HS-5 (cell line): ENCODE measurements at regions not wholly inside any gene's neighbourhood (a gene's known extent, or its start where the extent isn't known, plus 50 kb on each side); places are given as distances from the start of the nearest gene placed in this dataset.
A peak's percentile ranks its signal among the peaks of the same experiment; 100 is the strongest.
"Not testable (repeated sequence)": the region's sequence is repeated elsewhere in the genome, so short reads cannot be mapped to it uniquely, and the experiment has no call there.

Experiments used
- DNase-seq: peaks from one replicate; pipeline ENCODE4 v3.0.0-alpha.2; 2012; ENCODE audit warnings: low read depth

DNA sequence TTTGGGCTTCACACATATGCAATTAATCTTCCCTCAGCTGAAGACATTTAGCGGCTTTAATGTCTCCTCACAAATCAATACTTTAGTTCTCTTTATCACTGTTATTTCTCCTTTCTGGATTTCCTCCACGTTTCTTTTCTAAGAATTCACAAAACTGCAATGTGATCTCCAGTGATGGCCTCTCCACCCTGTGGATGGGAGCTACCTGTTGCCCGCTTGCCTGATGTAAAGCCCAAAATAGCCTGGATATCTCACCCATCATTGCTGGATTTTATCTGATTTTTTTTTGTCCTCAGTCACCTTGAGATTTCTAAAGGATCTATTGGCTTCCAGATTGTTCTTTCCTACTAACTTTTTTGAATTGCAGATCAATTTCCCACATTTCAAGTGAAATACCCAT lies 129.3 kb upstream of the FAM241A start:
- DNase-seq: no peak

DNA sequence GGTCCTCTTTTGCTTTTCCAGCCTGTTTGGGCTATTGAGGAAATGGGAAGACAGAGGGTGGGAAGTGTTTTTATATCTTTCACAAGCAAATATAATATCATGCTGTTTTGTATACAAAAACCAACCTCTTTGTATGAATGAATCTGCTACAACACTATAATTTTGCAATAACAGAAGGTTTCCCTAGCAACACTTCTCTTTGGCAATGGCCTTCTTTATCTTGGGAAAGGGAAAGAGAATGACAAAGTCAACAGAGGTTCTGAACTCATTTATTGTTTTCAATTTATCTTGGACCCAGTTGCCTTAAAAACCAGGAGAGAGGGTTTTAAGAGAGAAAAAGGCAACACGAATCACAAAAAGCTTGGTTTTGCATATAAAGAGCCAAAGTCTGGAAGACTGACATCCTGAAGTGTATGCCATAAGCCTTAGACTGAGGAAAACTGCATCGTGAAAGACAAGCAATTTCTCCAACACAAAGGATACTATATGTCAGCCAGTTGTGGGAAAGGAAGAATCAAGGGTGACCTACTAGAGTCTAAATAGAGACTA lies 121.8 kb upstream of the FAM241A start:
- DNase-seq: no peak

DNA sequence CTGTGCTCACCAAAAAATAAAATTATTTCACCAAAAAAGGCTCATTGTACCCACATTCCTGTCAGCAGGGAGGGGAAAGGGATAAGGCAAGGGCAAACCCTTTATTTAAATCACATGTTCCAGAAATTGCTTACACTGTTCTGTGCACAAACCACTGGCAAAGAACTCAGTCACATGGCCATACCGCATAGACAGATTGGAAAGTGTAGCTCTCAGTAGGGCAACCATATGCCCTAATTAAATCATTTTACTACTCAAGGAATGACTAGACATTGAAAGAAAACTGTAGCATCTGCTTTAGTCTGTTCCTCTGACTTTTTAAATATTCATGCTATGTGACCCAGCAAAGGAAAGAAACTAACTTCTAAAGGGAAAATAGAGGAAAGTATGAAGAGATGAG lies 119.2 kb upstream of the FAM241A start:
- no peak for DNase-seq

DNA sequence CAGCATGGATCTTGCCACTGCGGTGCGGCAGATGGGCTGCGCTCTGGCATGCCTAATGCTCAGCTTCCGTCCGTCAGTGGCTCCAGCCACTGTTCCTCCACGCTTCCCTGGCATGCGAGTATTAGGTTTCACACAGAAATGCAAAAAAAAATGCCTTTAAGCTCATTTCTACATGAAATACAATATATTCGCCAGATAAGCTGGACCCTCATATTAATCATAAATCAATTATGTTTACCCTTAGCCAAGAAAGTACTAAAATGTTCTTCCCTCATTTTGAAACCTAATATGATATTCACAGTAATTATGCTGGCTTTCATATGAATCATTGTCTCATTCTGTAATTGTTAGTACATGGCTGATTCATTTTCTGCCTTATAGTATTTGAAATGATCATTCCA lies 115.5 kb upstream of the FAM241A start:
- peak; percentile 19 for DNase-seq

DNA sequence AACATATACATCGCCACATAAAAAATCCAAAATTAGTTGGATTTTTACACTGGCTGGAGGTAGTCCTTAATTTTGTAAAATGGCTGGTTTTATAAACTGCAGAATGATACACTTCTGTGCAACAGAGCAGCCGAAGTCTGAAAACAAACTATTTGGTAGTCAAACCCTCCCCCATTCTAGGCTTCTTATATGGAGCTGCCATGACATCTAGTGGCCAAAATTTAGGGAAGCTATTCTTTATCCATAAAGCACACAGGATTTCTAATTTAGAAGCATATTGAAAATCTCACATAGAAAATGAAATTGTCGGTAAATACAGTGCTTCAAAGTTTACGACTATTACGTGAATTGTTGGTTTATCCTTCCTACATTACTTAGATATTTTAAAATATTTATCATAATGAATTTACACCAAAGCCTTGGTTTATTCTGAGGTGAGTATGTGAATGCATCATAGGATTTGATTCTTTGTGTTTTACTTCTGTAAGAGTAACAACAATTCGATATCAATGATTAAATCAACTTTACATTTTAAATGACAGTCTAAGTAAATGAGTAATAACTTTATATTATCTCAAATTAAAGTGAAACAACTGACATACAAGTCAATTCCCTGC lies 113.4 kb upstream of the FAM241A start:
- DNase-seq: peak; percentile 36

DNA sequence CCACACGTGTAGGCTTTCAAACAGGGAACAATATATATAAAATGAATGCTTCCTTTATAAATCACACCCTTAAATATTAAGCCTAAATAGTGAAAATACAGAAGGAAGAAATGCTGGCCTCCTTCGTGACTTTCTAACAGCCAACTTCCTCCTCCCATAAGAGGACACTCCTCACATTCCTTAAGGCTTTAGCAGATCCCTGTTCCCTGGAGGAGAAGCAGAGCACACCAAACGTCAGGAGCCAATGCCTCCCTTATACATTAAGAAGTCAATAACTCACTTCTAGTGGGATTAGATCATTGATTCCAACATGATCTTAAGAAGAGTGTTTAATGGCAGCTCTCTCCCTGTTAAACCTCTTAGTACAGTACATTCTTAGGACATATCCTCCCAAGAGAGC lies 108.4 kb upstream of the FAM241A start:
- no peak for DNase-seq

DNA sequence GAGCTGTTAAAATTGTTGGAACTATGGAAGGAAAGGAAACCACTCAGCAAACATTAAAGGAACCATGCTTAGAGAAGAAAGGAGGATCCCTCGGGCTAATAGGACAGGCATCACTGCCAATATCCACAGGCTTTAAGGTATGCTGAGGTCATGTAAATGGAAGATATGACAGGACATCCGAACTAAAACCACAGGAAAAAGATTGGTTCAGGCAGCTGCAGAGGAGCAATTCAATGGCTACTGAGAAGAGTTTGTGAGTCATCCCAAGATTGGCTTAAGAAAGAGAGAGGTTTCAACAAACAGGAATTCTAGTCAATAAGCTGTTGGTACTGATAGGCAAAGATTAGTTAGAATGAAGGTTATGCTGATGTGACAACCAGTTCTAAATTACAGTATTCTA lies 106.4 kb upstream of the FAM241A start:
- peak; percentile 49 for DNase-seq

DNA sequence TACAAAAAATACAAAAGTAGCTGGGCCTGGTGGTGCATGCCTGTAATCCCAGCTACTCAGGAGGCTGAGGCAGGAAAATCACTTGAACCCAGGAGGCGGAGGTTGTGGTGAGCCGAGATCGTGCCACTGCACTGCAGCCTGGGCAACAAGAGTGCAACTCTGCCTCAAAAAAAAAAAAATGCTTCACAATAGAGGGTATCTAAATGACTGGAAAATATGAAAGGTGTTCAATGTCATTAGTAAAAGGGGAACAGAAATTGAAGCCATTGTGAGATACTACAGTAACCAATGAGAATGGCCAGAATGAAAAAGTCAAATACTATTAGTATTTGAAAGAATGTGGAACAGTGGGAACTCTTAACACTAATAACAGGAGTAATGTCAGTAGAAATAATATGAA lies 96.1 kb upstream of the FAM241A start:
- not testable (repeated sequence) for DNase-seq

DNA sequence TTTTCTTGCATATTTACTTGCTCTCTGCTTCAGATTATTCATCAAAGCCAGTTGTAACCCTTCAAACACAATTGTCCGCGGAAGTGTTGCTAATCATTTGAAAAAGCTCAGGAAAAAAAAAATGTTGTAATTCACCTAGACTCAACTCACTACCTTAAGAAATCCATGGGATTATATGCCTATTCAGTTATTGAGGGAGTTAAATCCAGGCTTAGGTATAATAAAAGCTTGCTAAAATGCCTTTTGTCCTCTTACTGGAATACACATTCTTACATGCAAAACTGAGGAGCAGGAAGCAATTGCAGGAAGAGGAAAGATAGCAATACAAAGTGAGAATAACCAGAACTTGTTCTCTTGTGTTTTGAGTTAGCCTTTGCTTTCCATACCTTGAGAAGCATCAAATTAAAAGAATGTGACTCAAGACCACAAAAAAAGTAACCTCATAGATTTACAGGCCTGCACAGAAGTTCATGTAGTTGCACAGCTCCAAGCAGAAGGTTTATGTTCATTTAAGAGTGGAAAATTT lies 91.4 kb upstream of the FAM241A start:
- DNase-seq: no peak

DNA sequence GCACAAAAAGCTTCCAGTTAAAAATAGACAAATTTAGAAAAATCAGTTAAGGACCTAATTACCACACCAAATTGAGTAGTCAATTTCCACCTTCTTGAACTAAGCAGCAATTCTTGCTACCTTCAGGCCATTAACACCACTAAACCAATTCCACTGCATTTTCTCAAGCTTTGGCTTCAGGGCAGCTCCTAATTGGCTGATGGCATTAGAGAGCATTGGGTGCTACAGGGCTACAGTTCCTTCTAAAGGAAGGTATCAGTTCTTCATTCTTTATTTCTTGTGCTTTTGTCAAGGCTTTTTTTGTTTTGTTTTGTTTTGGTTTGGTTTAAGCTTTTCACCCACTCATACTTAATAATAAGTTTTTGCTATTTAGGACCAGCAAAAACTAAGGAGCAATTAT lies 90.2 kb upstream of the FAM241A start:
- no peak for DNase-seq

DNA sequence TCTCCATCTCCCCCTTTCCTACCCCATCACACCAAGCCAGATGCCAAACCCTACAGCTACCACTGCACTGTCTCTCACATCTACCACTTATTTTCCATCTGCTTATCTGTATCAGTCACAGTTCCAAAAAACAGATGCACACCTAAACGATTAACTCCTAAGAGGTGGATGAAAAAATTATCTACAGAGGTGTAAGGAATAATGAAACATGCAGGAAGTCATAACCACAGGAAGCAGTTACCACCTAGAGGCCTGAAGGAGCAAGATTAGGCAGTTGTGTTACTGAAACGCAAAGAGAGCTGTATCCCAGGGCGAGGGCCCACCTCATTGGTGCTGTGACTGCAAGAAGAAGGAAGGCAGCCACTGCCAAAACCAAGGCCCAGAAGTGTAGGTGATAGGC lies 87.8 kb upstream of the FAM241A start:
- DNase-seq: no peak

DNA sequence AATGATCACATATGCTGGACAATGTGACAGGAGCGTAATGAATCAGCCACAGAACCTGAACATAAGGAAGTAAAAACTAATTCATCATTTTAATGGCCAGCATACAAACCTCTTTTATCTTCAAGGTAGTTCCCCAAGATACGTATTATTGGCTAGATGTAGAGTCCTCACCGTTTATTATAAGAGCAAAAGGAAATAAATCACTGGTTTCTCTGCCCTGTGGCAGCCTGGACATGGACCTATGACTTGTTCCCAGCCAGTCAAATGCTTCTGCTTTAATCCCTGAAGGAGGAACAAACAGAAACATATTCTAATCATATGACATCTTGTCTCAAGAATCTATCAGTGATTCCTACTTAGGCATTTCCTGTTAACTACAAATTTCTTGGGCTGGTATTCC lies 86.8 kb upstream of the FAM241A start:
- peak; percentile 39 for DNase-seq

DNA sequence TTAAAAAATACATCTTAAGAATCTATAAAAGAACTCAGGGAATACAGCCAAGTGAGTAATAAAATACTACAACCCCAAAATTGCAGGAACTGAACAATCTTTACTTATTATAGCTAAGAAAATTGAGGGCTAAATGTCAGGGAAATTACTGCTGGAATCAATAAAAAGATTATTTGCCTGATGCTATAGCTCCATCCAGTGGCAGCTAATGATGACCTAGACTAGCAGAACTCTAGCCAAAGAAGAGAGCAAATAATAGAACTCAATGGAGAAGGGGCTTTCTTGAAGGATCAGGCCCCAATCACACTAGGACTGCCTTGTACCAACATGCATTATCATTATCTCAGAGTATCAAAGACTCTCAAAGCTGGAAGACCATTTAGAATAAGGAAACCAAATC lies 85.0 kb upstream of the FAM241A start:
- DNase-seq: no peak

DNA sequence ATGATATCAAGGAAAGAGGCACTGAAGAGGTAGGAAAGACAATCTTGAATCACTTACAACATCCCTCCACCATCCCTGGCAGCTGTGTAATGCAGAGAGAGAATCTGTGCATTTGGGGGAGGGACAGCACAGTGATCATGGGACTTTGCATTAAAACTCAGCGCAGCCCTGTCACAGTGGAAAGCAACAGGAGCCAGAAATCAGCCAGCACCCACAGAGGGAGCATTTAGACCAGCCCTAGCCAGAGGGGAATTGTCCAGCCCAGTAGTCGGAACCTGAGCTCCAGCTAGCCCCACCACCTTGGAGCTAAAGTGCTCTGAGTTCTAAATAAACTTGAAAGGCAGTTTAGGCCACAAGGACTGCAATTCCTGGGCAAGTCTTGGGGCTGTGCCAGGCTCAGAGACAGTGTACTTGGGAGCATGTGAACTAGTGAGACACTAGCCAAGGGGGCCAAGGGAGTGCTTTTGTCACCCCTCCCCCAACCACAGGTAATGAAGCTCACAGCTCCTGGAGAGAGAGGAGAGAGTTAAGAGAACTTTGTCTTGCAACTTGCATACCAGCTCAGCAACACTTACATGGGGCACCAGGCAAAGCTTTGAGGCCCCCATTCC lies 83.9 kb upstream of the FAM241A start:
- no peak for DNase-seq

DNA sequence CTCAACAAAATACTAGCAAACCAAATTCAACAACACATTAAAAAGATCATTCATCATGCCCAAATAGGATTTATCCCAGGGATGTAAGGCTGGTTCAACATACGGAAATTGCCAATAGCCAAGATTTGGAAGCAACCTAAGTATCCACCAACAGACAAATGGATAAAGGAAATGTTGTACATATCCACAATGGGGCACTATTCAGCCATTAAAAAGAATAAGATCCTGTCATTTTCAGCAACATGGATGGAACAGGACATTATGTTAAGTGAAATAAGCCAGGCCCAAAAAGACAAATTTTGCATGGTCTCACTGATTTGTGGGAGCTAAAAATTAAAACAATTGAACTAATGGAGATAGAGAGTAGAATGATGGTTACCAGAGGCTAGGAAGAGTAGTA lies 82.0 kb upstream of the FAM241A start:
- no peak for DNase-seq

DNA sequence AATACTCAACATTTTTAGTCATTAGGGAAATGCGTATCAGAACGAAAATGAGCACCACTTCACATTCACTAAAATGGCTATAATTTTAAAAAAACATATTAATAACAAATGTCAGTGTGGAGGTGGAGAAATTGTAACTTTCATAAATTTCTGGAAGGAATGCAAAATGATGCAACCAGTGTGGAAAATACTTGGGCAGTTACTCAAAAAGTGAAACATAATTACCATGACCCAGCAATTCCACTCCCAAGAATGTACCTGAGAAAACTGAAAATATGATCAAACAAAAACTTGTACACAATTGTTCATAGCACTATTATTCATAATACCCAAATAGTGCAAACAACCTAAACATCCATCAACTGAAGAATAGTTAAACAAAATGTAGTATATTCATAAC lies 76.1 kb upstream of the FAM241A start:
- no peak for DNase-seq

DNA sequence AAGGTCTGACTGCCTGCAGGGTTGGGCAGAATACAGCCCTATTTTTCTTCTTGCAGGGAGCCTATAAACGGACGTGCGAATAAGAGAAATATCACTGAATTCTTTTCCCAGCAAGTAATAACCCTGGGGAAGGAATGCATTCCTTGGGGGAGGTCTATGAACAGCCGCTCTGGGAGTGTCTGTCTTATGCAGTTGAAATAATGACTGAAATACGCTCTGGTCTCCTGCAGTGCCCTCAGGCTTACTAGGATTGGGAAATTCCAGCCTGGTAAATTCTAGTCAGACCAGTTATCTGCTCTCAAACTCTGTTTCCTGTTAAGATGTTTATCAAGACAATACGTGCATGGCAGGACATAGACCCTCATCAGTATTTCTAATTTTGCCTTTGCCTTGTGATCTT lies 72.1 kb upstream of the FAM241A start:
- no peak for DNase-seq

DNA sequence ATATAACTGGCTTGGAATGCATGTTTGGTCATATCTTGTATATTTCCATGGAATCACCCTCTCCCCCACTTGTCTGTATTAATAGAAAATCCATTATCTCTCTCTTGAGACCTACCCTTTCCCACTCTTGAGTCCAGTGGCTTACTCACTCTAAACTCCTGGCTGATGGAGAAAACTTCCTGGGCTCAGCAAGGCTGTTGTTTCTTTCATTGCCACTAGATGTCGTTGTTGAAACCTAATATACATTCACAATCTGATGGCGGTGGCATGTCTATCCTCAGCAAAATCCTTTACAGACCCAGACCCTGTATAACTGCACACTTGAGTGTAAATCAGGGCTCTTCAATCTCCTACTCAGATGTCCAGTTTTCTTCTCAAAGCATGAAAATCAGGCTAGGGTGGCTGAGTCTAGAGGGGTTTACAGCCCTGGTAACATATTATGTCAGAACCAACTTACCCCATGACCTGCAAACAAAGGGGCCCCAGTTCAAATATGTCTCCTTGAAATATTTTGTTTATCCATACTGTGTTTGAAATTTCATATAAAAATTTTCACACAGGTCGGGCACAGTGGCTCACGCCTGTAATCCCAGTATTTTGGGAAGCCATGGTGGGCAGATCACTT lies 70.0 kb upstream of the FAM241A start:
- DNase-seq: peak; percentile 39

DNA sequence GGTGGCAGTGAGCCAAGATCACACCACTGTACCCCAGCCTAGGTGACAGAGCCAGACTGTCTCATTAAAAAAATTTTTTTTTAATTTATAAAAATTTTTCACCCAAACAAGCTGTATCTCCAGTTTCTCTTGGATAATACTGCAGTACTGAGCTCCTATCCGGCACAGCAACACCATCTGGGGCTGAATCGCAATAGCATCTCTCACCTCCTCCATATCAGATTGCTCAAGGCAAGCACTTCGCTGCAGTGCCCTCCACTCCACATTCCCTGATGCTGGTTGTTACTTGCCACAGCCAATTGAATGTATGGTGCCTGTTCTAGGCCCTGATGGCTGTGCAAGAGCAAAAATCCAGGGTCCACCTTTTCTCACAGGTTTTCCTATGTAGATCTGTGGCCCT lies 69.3 kb upstream of the FAM241A start:
- DNase-seq: no peak

DNA sequence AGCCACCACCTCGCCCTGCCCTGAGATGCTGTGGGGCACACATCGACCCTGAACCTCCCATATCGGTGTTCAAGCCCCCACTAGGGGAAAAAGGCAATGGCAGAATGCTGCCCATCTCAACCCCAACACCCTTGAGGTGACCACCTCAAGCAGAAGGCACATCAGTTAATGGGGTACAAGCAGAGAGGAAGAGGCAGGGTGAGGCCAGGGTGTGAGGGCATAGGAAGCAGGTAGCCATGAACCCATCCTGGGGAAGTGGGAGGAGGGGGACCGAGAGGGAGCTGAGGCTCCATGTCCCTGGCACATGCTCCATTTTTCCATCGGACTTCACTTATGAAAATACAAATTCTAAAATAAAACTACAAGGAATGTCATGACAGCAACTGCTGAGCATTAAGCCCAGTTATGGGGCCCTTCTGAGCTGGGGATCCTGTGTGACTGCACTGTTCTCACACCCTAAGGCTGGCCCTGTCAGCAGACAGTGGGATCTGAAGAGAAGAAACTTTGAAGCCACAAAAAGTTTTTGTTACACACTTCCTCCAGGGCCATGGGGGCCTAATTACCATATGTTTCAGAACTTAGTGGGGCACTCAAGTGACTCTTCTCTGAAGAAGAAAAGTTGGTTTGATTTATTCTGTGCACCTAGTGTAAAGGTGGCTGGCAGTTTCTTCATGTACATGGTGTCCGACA lies 68.2 kb upstream of the FAM241A start:
- DNase-seq: no peak

DNA sequence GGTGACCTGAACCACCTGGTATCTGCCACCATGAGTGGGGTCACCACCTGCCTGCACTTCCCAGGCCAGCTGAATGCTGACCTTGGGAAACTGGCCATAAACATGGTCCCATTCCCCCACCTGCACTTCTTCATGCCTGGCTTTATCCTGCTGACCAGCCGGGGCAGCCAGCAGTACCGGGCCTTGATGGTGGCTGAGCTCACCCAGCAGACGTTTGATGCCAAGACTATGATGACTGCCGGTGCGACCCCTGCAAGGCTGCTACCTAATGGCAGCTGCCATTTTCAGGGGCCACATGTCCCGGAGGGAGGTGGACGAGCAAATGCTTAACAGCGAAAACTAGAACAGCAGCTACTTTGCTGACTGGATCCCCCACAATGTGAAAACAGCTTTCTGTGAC lies 67.5 kb upstream of the FAM241A start:
- DNase-seq: no peak

DNA sequence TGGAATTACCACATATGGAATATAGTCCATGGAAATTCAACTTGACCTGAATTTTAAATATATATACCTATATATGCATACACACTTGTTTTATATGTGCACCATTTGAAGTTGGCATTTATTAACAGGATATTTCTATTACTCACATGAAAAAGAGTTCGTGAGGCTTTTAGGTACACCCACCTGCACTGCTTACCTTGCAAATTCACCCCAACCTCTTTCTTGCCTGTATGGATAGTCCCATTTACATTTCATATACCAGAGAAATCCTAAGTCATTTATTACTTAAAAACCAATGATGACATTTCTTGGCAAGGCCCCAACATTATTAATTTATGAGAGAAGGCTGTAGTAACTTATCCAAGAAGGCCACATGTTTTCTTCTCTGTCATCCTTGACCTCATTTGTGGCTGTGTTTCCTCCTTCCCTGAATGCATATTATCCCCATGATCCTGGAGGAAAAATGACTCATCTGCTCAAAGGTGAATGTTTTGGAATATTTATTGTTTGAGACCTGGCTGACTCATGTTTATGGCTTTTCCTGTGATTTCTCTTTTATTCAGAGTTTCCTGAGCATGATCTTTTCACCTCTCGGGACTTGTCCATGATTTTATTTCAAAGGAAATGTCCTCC lies 62.2 kb upstream of the FAM241A start:
- peak; percentile 93 for DNase-seq
